SK-N-SH treated with all-trans-retinoic acid at 6 μM for 48 hours (cell line): ENCODE measurements at regions not wholly inside any gene's neighbourhood (a gene's known extent, or its start where the extent isn't known, plus 50 kb on each side); places are given as distances from the start of the nearest gene placed in this dataset.

ENCODE experiments used
- ATAC-seq: fragments of 200-7000 bp; cut with Tn5 transposase; 3 replicates; pipeline ENCODE4 v1.9.1; 2020; ENCODE audit warnings: mild to moderate bottlenecking, moderate library complexity
- ARNTL ChIP-seq: fragments of 450-650 bp; formaldehyde crosslinking; IDR thresholded peaks from 2 replicates; pipeline ENCODE4 v1.5.0; 2020; ENCODE audit warnings: low read depth, mild to moderate bottlenecking, moderate library complexity, borderline replicate concordance
- BACH2 ChIP-seq: fragments of 250-450 bp; sonication (Bioruptor Pico); IDR thresholded peaks from 2 replicates; pipeline ENCODE4 v1.9.0; 2021; ENCODE audit warnings: mild to moderate bottlenecking, borderline replicate concordance
- CSDC2 ChIP-seq: fragments of 250-450 bp; sonication (Bioruptor Pico); IDR thresholded peaks from 2 replicates; pipeline ENCODE4 v1.5.0; 2020; ENCODE audit warnings: mild to moderate bottlenecking, moderate library complexity
- ESRRG ChIP-seq: fragments of 250-450 bp; sonication (Bioruptor Pico); IDR thresholded peaks from 2 replicates; pipeline ENCODE4 v1.6.1; 2021; ENCODE audit warnings: mild to moderate bottlenecking
- GLIS3 ChIP-seq: fragments of 250-450 bp; sonication (Bioruptor Pico); IDR thresholded peaks from 2 replicates; pipeline ENCODE4 v1.5.0; 2020; ENCODE audit warnings: mild to moderate bottlenecking, moderate library complexity
- ISL1 ChIP-seq: fragments of 250-450 bp; sonication (Bioruptor Pico); IDR thresholded peaks from 2 replicates; pipeline ENCODE4 v2.1.2; 2022; ENCODE audit warnings: mild to moderate bottlenecking, moderate library complexity
- OSR1 ChIP-seq: fragments of 250-450 bp; sonication (Bioruptor Pico); IDR thresholded peaks from 2 replicates; pipeline ENCODE4 v1.8.0; 2022; ENCODE audit warnings: moderate library complexity, mild to moderate bottlenecking, inconsistent platforms
- PPARA ChIP-seq: fragments of 250-450 bp; sonication (Bioruptor Pico); IDR thresholded peaks from 2 replicates; pipeline ENCODE4 v1.5.0; 2020; ENCODE audit warnings: mild to moderate bottlenecking, borderline replicate concordance
- RARB ChIP-seq: fragments of 250-450 bp; sonication (Bioruptor Pico); IDR thresholded peaks from 2 replicates; pipeline ENCODE4 v1.8.0; 2021; ENCODE audit warnings: mild to moderate bottlenecking, moderate library complexity
- SNAI2 ChIP-seq: fragments of 250-450 bp; sonication (Bioruptor Pico); IDR thresholded peaks from 2 replicates; pipeline ENCODE4 v1.5.0; 2020; ENCODE audit warnings: mild to moderate bottlenecking, moderate library complexity
- TCF4 ChIP-seq: fragments of 250-450 bp; sonication (Bioruptor Pico); IDR thresholded peaks from 2 replicates; pipeline ENCODE4 v1.8.0; 2021; ENCODE audit warnings: mild to moderate bottlenecking, moderate library complexity, borderline replicate concordance
- TOX ChIP-seq: fragments of 250-450 bp; sonication (Bioruptor Pico); IDR thresholded peaks from 2 replicates; pipeline ENCODE4 v1.8.0; 2021; ENCODE audit warnings: mild to moderate bottlenecking, moderate library complexity, borderline replicate concordance
- TSHZ2 ChIP-seq: fragments of 250-450 bp; sonication (Bioruptor Pico); IDR thresholded peaks from 2 replicates; pipeline ENCODE4 v1.5.0; 2020; ENCODE audit warnings: mild to moderate bottlenecking, moderate library complexity
- ZC3H10 ChIP-seq: fragments of 250-450 bp; sonication (Bioruptor Pico); IDR thresholded peaks from 2 replicates; pipeline ENCODE4 v1.5.1; 2021; ENCODE audit warnings: mild to moderate bottlenecking, moderate library complexity
- ZFP3 ChIP-seq: fragments of 250-450 bp; sonication (Bioruptor Pico); IDR thresholded peaks from 2 replicates; pipeline ENCODE4 v1.5.0; 2020; ENCODE audit warnings: mild to moderate bottlenecking, moderate library complexity
- ZNF70 ChIP-seq: fragments of 450-650 bp; formaldehyde crosslinking; IDR thresholded peaks from 2 replicates; pipeline ENCODE4 v1.5.0; 2020; ENCODE audit warnings: mild to moderate bottlenecking, moderate library complexity
- ZNF8 ChIP-seq: fragments of 450-650 bp; formaldehyde crosslinking; IDR thresholded peaks from 2 replicates; pipeline ENCODE4 v1.5.0; 2020; ENCODE audit warnings: mild to moderate bottlenecking, moderate library complexity
- TF ChIP-seq, protein P1 (sequence below): fragments of 250-450 bp; sonication (Bioruptor Pico); IDR thresholded peaks from 2 replicates; pipeline ENCODE4 v1.5.1; 2021; ENCODE audit warnings: mild to moderate bottlenecking, moderate library complexity
- TF ChIP-seq, protein P2 (sequence below): fragments of 250-450 bp; sonication (Bioruptor Pico); IDR thresholded peaks from 2 replicates; pipeline ENCODE4 v1.5.1; 2020; ENCODE audit warnings: low read depth, mild to moderate bottlenecking, moderate library complexity
- TF ChIP-seq, protein P3 (sequence below): fragments of 250-450 bp; sonication (Bioruptor Pico); IDR thresholded peaks from 2 replicates; pipeline ENCODE4 v1.8.0; 2020; ENCODE audit warnings: mild to moderate bottlenecking, moderate library complexity, borderline replicate concordance
- TF ChIP-seq, protein P4 (sequence below): fragments of 250-450 bp; sonication (Bioruptor Pico); IDR thresholded peaks from 2 replicates; pipeline ENCODE4 v1.8.0; 2021; ENCODE audit warnings: low read depth, mild to moderate bottlenecking, moderate library complexity, borderline replicate concordance

DNA sequence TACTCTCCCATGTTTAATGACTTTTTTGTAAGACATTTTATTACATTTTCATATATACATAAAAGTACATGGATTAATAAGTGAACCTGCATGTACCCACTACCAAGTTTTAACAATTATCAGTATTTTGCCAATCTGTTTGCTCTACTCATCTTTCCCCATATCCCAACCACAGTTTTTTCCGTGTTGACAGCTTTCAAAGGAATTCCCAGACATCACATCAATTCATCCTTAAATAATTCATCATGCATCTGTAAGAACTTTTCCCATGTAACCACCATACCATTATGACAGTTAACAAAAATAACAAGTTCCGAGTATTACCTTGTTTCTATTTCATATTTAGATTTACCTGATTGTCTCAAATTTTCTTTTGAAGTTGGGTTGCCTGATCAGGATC, 436.7 kb downstream of the PDCD6IP start:
- ATAC-seq = no peak
- no peak for TF ChIP-seq SNAI2 (CRISPR knock-in tag)
- no peak for TF ChIP-seq ZNF8 (CRISPR knock-in tag)
- TF ChIP-seq RARB (CRISPR knock-in tag) = no peak
- no peak for TF ChIP-seq GLIS3 (CRISPR knock-in tag)
- no peak for TF ChIP-seq TSHZ2 (CRISPR knock-in tag)
- TF ChIP-seq PPARA = no peak
- no peak for TF ChIP-seq TOX (CRISPR knock-in tag)
- TF ChIP-seq ISL1 = no peak
- TF ChIP-seq, protein P1, sequence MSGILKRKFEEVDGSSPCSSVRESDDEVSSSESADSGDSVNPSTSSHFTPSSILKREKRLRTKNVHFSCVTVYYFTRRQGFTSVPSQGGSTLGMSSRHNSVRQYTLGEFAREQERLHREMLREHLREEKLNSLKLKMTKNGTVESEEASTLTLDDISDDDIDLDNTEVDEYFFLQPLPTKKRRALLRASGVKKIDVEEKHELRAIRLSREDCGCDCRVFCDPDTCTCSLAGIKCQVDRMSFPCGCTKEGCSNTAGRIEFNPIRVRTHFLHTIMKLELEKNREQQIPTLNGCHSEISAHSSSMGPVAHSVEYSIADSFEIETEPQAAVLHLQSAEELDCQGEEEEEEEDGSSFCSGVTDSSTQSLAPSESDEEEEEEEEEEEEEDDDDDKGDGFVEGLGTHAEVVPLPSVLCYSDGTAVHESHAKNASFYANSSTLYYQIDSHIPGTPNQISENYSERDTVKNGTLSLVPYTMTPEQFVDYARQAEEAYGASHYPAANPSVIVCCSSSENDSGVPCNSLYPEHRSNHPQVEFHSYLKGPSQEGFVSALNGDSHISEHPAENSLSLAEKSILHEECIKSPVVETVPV (CRISPR knock-in tag) = no peak
- TF ChIP-seq, protein P2, sequence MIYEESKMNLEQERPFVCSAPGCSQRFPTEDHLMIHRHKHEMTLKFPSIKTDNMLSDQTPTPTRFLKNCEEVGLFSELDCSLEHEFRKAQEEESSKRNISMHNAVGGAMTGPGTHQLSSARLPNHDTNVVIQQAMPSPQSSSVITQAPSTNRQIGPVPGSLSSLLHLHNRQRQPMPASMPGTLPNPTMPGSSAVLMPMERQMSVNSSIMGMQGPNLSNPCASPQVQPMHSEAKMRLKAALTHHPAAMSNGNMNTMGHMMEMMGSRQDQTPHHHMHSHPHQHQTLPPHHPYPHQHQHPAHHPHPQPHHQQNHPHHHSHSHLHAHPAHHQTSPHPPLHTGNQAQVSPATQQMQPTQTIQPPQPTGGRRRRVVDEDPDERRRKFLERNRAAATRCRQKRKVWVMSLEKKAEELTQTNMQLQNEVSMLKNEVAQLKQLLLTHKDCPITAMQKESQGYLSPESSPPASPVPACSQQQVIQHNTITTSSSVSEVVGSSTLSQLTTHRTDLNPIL (CRISPR knock-in tag) = no peak
- no peak for TF ChIP-seq ARNTL (CRISPR knock-in tag)
- TF ChIP-seq ZNF70 = no peak
- no peak for TF ChIP-seq TCF4 (CRISPR knock-in tag)
- TF ChIP-seq ZFP3 (CRISPR knock-in tag) = no peak
- TF ChIP-seq ESRRG (CRISPR knock-in tag) = no peak

- TF ChIP-seq, protein P2 (CRISPR knock-in tag) = no peak
- TF ChIP-seq TCF4 (CRISPR knock-in tag) = no peak
- TF ChIP-seq, protein P3, sequence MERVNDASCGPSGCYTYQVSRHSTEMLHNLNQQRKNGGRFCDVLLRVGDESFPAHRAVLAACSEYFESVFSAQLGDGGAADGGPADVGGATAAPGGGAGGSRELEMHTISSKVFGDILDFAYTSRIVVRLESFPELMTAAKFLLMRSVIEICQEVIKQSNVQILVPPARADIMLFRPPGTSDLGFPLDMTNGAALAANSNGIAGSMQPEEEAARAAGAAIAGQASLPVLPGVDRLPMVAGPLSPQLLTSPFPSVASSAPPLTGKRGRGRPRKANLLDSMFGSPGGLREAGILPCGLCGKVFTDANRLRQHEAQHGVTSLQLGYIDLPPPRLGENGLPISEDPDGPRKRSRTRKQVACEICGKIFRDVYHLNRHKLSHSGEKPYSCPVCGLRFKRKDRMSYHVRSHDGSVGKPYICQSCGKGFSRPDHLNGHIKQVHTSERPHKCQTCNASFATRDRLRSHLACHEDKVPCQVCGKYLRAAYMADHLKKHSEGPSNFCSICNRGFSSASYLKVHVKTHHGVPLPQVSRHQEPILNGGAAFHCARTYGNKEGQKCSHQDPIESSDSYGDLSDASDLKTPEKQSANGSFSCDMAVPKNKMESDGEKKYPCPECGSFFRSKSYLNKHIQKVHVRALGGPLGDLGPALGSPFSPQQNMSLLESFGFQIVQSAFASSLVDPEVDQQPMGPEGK = no peak
- TF ChIP-seq OSR1 (CRISPR knock-in tag) = no peak
- TF ChIP-seq ZFP3 (CRISPR knock-in tag) = no peak
- TF ChIP-seq, protein P4, sequence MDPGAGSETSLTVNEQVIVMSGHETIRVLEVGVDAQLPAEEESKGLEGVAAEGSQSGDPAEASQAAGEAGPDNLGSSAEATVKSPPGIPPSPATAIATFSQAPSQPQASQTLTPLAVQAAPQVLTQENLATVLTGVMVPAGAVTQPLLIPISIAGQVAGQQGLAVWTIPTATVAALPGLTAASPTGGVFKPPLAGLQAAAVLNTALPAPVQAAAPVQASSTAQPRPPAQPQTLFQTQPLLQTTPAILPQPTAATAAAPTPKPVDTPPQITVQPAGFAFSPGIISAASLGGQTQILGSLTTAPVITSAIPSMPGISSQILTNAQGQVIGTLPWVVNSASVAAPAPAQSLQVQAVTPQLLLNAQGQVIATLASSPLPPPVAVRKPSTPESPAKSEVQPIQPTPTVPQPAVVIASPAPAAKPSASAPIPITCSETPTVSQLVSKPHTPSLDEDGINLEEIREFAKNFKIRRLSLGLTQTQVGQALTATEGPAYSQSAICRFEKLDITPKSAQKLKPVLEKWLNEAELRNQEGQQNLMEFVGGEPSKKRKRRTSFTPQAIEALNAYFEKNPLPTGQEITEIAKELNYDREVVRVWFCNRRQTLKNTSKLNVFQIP (CRISPR knock-in tag) = no peak
- TF ChIP-seq ZC3H10 = no peak
- TF ChIP-seq ARNTL (CRISPR knock-in tag) = no peak
- no peak for ATAC-seq
Measured at GRCh38 chr3:34237946-34238345, 439.5 kb downstream of the PDCD6IP start.

DNA sequence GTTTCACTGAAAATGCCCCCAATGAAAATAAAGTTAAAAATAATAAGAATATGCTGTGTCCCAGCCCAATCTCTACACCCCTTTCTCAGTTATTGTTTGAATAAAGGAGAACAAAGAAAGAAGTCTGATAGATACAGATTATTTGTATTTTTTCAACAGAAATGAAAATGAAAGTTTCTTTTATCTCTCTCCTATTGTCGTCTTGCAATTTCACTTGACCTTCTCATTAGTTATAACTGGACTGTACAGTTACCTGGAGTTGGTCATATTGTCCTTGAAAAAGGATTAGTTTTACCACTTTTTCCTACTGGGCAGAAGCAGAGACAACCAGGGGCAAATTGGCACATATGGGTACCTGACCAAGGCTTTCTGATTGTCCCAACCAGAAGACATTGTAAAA, 440.0 kb downstream of the PDCD6IP start:
- no peak for ATAC-seq
- TF ChIP-seq TOX (CRISPR knock-in tag) (no peak), TCF4 (CRISPR knock-in tag) (no peak), BACH2 (CRISPR knock-in tag) (no peak), CSDC2 (CRISPR knock-in tag) (no peak), GLIS3 (CRISPR knock-in tag) (no peak), RARB (CRISPR knock-in tag) (no peak), OSR1 (CRISPR knock-in tag) (no peak), PPARA (no peak), TSHZ2 (CRISPR knock-in tag) (no peak)
- TF ChIP-seq, protein P1 (CRISPR knock-in tag) = no peak
- TF ChIP-seq, protein P2 (CRISPR knock-in tag) = no peak
